HL-60 (cell line): ENCODE measurements at regions not wholly inside any gene's neighbourhood (a gene's known extent, or its start where the extent isn't known, plus 50 kb on each side); places are given as distances from the start of the nearest gene placed in this dataset.

ENCODE experiments used
- DNase-seq, 2 experiments: peaks; one replicate each; pipeline ENCODE4 v3.0.0-alpha.2; 2010 to 2020; ENCODE audit warnings: low read depth in 1 of 2, low spot score in 1 of 2
- H3K27ac ChIP-seq: fragments of 250-450 bp; sonication (Bioruptor Pico); replicated peaks from 2 replicates; pipeline ENCODE4 v1.5.1; 2020; ENCODE audit warnings: mild to moderate bottlenecking, moderate library complexity
- H3K27me3 ChIP-seq: fragments of 250-450 bp; sonication (Bioruptor Pico); 2 replicates; pipeline ENCODE4 v1.5.1; 2021; ENCODE audit warnings: mild to moderate bottlenecking, moderate library complexity; ENCODE audit not compliant: insufficient read depth, poor library complexity, severe bottlenecking
- H3K4me3 ChIP-seq: replicated peaks from 2 replicates; pipeline ENCODE4 v1.5.1; 2011; ENCODE audit warnings: mild to moderate bottlenecking, control low read depth, low read length; ENCODE audit not compliant: insufficient read depth
- GABPA ChIP-seq: IDR thresholded peaks from 2 replicates; pipeline ENCODE4 v1.6.1; 2012; ENCODE audit warnings: low read depth
- POLR2AphosphoS5 ChIP-seq: IDR thresholded peaks from 2 replicates; pipeline ENCODE4 v1.6.1; 2012; ENCODE audit warnings: low read depth
- SPI1 ChIP-seq: IDR thresholded peaks from 2 replicates; pipeline ENCODE4 v1.6.1; 2012; ENCODE audit warnings: low read depth, mild to moderate bottlenecking, borderline replicate concordance
- TF ChIP-seq, protein P1 (sequence below): IDR thresholded peaks from 2 replicates; pipeline ENCODE4 v1.6.1; 2012; ENCODE audit warnings: low read depth; ENCODE audit not compliant: insufficient replicate concordance
- TF ChIP-seq, protein P2 (sequence below): IDR thresholded peaks from one replicate; pipeline ENCODE4 v1.5.1; 2011; ENCODE audit warnings: low read length, control low read depth, inconsistent platforms; ENCODE audit not compliant: insufficient read depth

DNA sequence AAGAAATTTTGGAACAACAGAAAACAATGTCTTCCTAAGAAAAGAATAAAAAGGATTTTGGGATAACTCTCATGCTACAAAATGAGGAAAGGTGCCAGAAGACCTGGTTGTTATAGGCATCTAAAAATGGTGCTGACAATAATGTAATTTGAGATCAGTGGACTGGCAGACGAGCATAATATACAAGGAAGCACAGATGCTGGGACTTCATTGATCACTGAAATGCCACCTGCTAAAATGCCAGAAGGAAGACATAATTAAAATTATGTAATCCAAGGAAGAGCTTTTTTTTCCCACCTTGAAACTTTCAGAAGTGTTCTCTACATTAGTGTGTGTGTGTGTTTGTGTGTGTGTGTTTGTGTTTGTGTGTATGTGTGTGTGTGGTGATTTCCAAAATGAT is 535.9 kb downstream of the XIRP2 start:
- H3K27ac ChIP-seq, result no peak overlapping the region
- H3K27me3 ChIP-seq, result no peaks in the 10 kb centered on the region
- no peak overlapping the region for H3K4me3 ChIP-seq
- no peak for TF ChIP-seq SPI1
- TF ChIP-seq, protein P1, sequence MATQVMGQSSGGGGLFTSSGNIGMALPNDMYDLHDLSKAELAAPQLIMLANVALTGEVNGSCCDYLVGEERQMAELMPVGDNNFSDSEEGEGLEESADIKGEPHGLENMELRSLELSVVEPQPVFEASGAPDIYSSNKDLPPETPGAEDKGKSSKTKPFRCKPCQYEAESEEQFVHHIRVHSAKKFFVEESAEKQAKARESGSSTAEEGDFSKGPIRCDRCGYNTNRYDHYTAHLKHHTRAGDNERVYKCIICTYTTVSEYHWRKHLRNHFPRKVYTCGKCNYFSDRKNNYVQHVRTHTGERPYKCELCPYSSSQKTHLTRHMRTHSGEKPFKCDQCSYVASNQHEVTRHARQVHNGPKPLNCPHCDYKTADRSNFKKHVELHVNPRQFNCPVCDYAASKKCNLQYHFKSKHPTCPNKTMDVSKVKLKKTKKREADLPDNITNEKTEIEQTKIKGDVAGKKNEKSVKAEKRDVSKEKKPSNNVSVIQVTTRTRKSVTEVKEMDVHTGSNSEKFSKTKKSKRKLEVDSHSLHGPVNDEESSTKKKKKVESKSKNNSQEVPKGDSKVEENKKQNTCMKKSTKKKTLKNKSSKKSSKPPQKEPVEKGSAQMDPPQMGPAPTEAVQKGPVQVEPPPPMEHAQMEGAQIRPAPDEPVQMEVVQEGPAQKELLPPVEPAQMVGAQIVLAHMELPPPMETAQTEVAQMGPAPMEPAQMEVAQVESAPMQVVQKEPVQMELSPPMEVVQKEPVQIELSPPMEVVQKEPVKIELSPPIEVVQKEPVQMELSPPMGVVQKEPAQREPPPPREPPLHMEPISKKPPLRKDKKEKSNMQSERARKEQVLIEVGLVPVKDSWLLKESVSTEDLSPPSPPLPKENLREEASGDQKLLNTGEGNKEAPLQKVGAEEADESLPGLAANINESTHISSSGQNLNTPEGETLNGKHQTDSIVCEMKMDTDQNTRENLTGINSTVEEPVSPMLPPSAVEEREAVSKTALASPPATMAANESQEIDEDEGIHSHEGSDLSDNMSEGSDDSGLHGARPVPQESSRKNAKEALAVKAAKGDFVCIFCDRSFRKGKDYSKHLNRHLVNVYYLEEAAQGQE, result no peak
- TF ChIP-seq, protein P2, sequence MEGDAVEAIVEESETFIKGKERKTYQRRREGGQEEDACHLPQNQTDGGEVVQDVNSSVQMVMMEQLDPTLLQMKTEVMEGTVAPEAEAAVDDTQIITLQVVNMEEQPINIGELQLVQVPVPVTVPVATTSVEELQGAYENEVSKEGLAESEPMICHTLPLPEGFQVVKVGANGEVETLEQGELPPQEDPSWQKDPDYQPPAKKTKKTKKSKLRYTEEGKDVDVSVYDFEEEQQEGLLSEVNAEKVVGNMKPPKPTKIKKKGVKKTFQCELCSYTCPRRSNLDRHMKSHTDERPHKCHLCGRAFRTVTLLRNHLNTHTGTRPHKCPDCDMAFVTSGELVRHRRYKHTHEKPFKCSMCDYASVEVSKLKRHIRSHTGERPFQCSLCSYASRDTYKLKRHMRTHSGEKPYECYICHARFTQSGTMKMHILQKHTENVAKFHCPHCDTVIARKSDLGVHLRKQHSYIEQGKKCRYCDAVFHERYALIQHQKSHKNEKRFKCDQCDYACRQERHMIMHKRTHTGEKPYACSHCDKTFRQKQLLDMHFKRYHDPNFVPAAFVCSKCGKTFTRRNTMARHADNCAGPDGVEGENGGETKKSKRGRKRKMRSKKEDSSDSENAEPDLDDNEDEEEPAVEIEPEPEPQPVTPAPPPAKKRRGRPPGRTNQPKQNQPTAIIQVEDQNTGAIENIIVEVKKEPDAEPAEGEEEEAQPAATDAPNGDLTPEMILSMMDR, result no peak
- no peak for TF ChIP-seq POLR2AphosphoS5
- no peak for TF ChIP-seq GABPA
- no peak for DNase-seq

DNA sequence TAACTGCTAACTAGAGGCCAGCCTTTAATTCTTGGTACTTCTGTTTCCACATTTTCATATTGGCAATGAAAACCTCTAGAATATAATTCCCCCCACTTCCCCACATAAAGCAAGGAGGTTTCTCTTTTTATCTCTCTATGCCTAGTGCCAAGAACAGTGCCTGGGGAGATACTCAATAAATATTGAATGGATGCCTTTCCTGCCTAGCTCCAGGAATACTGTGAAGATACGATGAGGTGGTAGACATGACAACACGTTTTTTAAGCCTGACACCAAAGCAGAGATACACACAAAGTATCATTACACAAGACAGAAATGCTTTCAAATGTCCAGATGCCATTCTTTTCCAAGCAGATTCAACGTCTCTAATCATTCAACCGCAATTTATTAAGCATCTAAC is 535.5 kb downstream of the XIRP2 start:
- Histone ChIP-seq H3K4me3 (no peak overlapping the region), H3K27ac (no peak overlapping the region), H3K27me3 (no peaks in the 10 kb centered on the region)
- TF ChIP-seq SPI1 (no peak), POLR2AphosphoS5 (no peak)
- TF ChIP-seq, protein P1, result no peak
- no peak for DNase-seq

DNA sequence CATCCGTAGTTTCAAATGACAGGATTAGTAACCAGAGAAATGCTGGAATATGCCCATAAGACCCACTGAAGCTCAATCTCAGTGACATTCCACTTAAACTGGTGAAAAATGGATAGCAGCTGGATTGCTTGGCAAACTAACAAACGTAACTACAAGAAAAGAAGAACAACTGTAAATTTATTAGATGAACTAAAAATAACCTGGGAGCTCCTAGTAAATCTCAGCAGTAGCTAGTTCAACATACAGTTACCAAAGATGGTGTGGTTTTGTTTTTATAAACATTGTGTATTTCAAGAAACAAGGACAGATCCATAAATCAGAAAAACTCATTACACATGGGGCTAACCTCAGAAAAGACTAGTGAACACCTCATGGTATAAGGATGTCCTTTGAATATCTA is 531.9 kb downstream of the XIRP2 start:
- no peak overlapping the region for H3K4me3 ChIP-seq
- no peaks in the 10 kb centered on the region for H3K27me3 ChIP-seq
- no peak overlapping the region for H3K27ac ChIP-seq
- TF ChIP-seq, protein P1, result no peak
- TF ChIP-seq GABPA (no peak), POLR2AphosphoS5 (no peak), SPI1 (no peak)
- TF ChIP-seq, protein P2, result no peak
- DNase-seq, result no peak

DNA sequence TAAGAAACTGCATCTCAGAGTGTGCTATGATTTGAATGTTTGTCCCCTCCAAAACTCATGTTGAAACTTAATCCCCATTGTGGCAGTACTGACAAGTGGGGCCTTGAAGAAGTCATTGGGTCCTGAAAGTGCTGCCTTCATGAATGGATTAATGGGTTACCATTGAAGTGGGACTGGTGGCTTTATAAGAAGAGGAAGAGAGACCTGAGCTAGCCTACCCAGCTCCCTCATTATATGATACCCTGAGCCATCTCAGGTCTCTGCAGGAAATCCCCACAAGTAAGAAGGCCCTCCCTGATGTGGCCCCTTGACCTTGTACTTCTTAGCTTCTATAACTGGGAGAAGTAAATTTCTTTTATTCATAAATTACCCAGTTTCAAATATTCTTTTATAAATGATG is 526.8 kb downstream of the XIRP2 start:
- Histone ChIP-seq H3K4me3 (no peak overlapping the region), H3K27ac (no peak overlapping the region), H3K27me3 (no peaks in the 10 kb centered on the region)
- DNase-seq, result no peak
- no peak for TF ChIP-seq SPI1
- TF ChIP-seq, protein P1, result no peak
- TF ChIP-seq, protein P2, result no peak
- no peak for TF ChIP-seq GABPA
- TF ChIP-seq POLR2AphosphoS5, result no peak
